Kidney epithelial cell (primary cell): ENCODE measurements at regions not wholly inside any gene's neighbourhood (a gene's known extent, or its start where the extent isn't known, plus 50 kb on each side); places are given as distances from the start of the nearest gene placed in this dataset.

Experiments used
- DNase-seq: peaks from one replicate; pipeline ENCODE4 v3.0.0-alpha.2; 2010; ENCODE audit warnings: low read depth
- H3K27me3 ChIP-seq: 2 replicates; pipeline ENCODE4 v1.6.0; 2011; ENCODE audit warnings: low read length; ENCODE audit not compliant: control insufficient read depth, insufficient read depth
- H3K36me3 ChIP-seq: 2 replicates; pipeline ENCODE4 v1.5.1; 2011; ENCODE audit warnings: low read length; ENCODE audit not compliant: control insufficient read depth, insufficient read depth
- H3K4me3 ChIP-seq: 2 replicates; pipeline ENCODE4 v1.5.1; 2011; ENCODE audit warnings: low read depth, mild to moderate bottlenecking, control low read depth, low read length
- TF ChIP-seq, protein P1 (sequence below): IDR thresholded peaks from 2 replicates; pipeline ENCODE4 v1.5.1; 2011; ENCODE audit warnings: mild to moderate bottlenecking, moderate library complexity, low read length, control low read depth, inconsistent platforms; ENCODE audit not compliant: insufficient read depth, poor library complexity, severe bottlenecking

DNA sequence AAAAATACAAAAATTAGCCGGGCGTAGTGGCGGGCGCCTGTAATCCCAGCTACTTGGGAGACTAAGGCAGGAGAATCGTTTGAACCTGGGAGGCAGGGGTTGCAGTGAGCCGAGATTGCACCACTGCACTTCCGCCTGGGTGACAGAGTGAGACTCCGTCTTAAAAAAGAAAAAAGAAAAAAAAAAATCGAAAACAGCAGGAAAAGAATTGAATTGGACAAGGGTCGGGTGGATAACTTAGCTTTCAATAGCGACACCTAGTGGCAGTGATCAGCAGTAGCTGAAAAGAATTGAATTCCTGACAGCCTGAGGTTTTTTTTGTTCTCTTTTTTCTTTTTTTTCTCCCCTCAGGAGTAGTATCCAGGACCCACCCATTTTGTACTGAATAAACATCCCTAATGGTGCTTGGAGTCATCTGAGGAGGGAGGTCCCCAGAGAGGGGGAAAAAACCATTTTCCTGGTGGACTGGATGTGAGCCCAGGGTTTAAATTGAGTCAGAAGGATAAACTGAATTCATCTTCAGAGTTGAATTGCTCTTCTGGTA is 55.1 kb downstream of the CYCS start:
- Histone ChIP-seq H3K4me3 (no peak overlapping the region), H3K27me3 (no peaks in the 10 kb centered on the region), H3K36me3 (no peaks in the 10 kb centered on the region)
- peak; percentile 42 for DNase-seq
- TF ChIP-seq, protein P1, sequence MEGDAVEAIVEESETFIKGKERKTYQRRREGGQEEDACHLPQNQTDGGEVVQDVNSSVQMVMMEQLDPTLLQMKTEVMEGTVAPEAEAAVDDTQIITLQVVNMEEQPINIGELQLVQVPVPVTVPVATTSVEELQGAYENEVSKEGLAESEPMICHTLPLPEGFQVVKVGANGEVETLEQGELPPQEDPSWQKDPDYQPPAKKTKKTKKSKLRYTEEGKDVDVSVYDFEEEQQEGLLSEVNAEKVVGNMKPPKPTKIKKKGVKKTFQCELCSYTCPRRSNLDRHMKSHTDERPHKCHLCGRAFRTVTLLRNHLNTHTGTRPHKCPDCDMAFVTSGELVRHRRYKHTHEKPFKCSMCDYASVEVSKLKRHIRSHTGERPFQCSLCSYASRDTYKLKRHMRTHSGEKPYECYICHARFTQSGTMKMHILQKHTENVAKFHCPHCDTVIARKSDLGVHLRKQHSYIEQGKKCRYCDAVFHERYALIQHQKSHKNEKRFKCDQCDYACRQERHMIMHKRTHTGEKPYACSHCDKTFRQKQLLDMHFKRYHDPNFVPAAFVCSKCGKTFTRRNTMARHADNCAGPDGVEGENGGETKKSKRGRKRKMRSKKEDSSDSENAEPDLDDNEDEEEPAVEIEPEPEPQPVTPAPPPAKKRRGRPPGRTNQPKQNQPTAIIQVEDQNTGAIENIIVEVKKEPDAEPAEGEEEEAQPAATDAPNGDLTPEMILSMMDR, result peak; percentile 70

DNA sequence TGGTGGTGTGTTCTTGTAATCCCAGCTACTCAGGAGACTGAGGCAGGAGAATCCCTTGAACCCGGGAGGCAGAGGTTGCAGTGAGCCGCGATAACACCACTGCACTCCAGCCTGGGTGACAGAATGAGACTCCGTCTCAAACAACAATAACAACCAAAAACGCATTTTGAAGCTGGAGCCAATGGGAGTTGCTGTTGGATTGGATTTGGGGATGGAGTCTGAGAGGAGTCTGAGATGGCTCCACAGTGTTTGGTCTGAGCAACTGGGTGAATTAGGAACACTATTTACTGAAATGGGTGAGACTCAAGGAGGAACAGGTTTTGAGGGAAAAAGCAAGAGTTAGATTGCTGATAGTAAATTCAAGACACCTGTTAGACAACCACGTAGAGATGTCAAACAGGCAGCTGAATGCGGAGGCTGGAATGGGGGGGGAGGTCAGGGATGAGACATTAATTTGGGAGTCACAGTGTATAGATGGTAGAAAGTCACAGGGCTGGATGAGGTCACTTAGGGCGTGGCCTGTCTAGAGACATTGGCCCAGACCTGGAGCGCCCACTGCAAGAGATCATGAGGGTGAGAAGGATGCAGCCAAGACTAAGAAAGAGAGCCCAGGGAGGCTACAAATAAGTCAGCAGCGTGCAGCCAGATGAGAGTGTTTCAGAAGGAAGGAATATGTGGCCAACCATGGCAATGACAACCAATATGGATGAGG is 56.4 kb downstream of the CYCS start:
- H3K27me3 ChIP-seq, result no peaks in the 10 kb centered on the region
- TF ChIP-seq, protein P1, result no peak
- no peaks in the 10 kb centered on the region for H3K36me3 ChIP-seq
- H3K4me3 ChIP-seq, result no peak overlapping the region
- DNase-seq, result no peak

DNA sequence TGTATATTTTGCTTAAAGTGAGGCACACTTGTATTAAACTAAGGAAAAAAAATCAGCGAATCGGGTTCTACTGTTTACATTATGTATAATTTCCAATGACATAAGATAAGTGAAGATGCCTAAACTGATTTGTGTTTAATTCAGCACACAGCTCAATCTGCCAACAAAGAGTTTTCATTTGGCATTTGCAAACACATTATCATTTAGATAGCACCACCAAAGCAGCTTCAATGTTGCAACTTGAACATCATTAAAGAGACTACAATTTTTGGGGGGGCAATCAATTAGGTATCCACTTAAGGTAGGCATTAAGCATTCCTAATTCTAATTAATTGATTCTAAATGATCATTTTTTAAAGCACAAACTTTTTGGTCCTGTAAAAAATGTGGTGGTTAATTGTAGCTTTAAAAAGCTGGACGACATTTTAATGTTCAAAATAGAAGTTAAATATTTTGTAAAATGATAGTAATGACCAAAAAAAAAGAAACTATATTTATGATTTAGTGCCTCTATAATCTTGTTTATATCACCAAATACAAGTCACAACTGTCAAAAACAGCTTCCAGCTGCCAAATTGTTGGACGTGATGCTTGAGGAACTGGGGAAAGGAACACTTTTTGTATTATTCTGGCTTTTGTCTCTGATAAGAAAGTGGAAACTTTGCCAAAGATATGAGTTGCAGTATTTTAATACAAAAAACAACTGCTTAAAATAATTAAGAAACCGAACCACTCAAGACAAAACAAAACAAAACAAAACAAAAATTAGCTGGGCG is 57.1 kb downstream of the CYCS start:
- H3K36me3 ChIP-seq, result no peaks in the 10 kb centered on the region
- DNase-seq, result no peak

DNA sequence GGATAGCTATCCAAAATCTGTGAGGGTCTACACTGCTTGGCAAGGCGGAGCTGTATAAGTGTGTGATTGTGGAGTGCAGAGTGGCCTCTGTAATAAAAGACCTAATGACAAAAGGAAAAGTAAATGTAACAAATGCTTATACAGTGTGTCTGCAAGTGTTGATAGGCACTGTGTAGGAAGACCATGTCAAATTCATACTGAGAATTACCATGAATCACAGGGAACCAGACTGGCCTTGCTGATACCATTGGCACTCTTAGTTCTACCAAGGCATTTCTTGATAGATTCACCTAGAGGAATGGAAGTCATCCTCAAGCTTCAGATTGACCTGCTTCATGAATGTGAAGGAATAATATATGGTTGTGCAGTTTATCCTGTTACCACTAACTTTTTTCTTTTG is 58.8 kb downstream of the CYCS start:
- no peaks in the 10 kb centered on the region for H3K36me3 ChIP-seq
- H3K27me3 ChIP-seq, result no peaks in the 10 kb centered on the region
- TF ChIP-seq, protein P1, result no peak
- no peak overlapping the region for H3K4me3 ChIP-seq
- DNase-seq, result no peak

More for the DNA sequence above, 57.1 kb downstream of the CYCS start:
- Histone ChIP-seq H3K27me3 (no peaks in the 10 kb centered on the region), H3K4me3 (no peak overlapping the region)
- TF ChIP-seq, protein P1, result no peak

DNA sequence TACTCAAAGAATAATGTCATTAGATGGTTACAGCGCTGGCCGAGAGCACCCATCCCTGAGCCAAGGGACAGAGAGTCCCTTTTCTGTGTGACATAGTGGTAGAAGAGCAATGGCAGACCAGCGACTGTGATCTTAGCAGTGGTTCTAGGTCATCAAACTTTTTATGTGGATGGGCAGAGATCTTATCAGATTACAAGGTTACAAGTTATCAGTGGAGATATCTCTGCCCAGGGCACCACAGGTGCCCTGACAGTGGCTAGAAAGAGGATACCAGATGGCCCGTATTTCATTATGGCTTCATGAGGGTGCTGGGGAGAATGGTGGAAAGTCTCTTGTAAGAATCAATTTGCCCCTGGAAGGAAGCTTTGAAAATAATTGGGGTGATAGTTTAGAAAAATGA is 62.7 kb downstream of the CYCS start:
- no peaks in the 10 kb centered on the region for H3K27me3 ChIP-seq
- no peak for DNase-seq
- no peaks in the 10 kb centered on the region for H3K36me3 ChIP-seq
- H3K4me3 ChIP-seq, result no peak overlapping the region
- TF ChIP-seq, protein P1, result no peak
